ENCODE measurements at regions not wholly inside any gene's neighbourhood (a gene's known extent, or its start where the extent isn't known, plus 50 kb on each side); places are given as distances from the start of the nearest gene placed in this dataset.

DNA sequence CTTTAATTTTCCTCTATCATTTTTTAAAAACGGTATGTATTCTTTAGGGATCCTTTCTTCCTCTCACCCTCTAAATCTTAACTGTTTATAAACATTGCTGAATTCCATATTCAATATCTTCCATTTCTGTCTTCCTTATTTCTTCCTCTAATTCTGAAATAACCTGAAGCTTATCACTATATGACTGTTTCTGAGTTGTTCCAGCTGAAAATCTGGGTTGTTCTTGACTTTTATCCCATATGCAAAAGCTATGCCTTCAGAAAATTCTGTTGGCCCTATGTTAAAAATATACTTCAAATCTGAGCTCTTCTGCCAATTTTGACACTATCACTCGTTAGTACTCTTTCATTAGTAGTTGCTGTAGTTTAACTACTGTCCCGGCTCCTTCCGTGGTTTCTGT is 970.3 kb downstream of the BCL11B start:
- ChIA-PET POLR2A (no interaction called here), CTCF (no interaction called here)
- Histone ChIP-seq H3K9me3 (no peaks in the 10 kb centered on the region), H3K27me3 (ENCODE audit: insufficient read depth) (no peaks in the 10 kb centered on the region), H2AFZ (ENCODE audit: low read depth) (no peak overlapping the region), H3K79me2 (ENCODE audit: insufficient read depth) (no peaks in the 10 kb centered on the region), H3K4me3 (ENCODE audit: low read depth in 2 of 2, low read length in 1 of 2) (no peak overlapping the region), H4K20me1 (ENCODE audit: insufficient read depth) (no peaks in the 10 kb centered on the region), H3K4me2 (no peak overlapping the region), H3K27ac (ENCODE audit: low read depth in 2 of 2, low read length in 1 of 2) (no peak overlapping the region), H3K4me1 (ENCODE audit: control insufficient read depth in 1 of 2, insufficient read depth in 2 of 2, low read depth in 1 of 2, low read length in 1 of 2) (no peaks in the 10 kb centered on the region), H3F3A (replicated peaks; ENCODE audit: insufficient read depth) (no peaks in the 10 kb centered on the region), H3K9me2 (no peaks in the 10 kb centered on the region), H3K9ac (no peak overlapping the region), H3K36me3 (replicated peaks in 1 of 2; ENCODE audit: control insufficient read depth in 1 of 2, insufficient read depth in 2 of 2, low read length in 1 of 2) (no peaks in the 10 kb centered on the region)
- 5% methylated on average over 4 of the region's 4 CpGs for WGBS (ENCODE audit: low lambda C conversion rate)
- no peak for DNase-seq
- TF ChIP-seq POLR2AphosphoS5 (IDR thresholded peaks at IDR 0.05; ENCODE audit: low read depth, low read length): no peak
- TF ChIP-seq EP300 (IDR thresholded peaks at IDR 0.05; ENCODE audit: borderline replicate concordance in 1 of 2, low read depth in 1 of 2, low read length in 1 of 2): no peak
- TF ChIP-seq, protein P1, sequence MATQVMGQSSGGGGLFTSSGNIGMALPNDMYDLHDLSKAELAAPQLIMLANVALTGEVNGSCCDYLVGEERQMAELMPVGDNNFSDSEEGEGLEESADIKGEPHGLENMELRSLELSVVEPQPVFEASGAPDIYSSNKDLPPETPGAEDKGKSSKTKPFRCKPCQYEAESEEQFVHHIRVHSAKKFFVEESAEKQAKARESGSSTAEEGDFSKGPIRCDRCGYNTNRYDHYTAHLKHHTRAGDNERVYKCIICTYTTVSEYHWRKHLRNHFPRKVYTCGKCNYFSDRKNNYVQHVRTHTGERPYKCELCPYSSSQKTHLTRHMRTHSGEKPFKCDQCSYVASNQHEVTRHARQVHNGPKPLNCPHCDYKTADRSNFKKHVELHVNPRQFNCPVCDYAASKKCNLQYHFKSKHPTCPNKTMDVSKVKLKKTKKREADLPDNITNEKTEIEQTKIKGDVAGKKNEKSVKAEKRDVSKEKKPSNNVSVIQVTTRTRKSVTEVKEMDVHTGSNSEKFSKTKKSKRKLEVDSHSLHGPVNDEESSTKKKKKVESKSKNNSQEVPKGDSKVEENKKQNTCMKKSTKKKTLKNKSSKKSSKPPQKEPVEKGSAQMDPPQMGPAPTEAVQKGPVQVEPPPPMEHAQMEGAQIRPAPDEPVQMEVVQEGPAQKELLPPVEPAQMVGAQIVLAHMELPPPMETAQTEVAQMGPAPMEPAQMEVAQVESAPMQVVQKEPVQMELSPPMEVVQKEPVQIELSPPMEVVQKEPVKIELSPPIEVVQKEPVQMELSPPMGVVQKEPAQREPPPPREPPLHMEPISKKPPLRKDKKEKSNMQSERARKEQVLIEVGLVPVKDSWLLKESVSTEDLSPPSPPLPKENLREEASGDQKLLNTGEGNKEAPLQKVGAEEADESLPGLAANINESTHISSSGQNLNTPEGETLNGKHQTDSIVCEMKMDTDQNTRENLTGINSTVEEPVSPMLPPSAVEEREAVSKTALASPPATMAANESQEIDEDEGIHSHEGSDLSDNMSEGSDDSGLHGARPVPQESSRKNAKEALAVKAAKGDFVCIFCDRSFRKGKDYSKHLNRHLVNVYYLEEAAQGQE (IDR thresholded peaks at IDR 0.05; ENCODE audit: low read depth, low read length): no peak
- TF ChIP-seq, protein P2, sequence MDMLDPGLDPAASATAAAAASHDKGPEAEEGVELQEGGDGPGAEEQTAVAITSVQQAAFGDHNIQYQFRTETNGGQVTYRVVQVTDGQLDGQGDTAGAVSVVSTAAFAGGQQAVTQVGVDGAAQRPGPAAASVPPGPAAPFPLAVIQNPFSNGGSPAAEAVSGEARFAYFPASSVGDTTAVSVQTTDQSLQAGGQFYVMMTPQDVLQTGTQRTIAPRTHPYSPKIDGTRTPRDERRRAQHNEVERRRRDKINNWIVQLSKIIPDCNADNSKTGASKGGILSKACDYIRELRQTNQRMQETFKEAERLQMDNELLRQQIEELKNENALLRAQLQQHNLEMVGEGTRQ (IDR thresholded peaks at IDR 0.05; ENCODE audit: borderline replicate concordance, low read depth, low read length): no peak
- no peak for TF ChIP-seq RCOR1 (IDR thresholded peaks at IDR 0.05; ENCODE audit: low read length)

DNA sequence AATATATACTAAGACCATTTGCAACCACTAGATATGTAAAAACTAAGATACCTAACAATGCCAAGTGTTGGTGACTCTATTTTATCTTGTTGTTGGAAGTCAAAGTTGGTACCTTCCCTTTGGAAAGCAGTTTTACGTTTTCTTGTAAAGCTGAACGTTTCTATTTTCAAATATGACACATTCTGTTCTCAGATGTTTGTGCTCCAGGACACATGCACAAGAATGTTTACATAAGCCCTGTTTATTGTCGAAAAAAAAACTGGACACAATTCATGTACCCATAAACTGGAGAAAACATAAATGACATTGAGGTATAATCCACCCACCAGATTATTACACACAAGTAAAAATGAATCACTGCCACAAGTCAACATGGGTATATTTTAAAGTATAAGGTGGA is 967.4 kb downstream of the BCL11B start:
- no peak for DNase-seq
- ChIA-PET POLR2A (no interaction called here), CTCF (no interaction called here)
- TF ChIP-seq, protein P3, sequence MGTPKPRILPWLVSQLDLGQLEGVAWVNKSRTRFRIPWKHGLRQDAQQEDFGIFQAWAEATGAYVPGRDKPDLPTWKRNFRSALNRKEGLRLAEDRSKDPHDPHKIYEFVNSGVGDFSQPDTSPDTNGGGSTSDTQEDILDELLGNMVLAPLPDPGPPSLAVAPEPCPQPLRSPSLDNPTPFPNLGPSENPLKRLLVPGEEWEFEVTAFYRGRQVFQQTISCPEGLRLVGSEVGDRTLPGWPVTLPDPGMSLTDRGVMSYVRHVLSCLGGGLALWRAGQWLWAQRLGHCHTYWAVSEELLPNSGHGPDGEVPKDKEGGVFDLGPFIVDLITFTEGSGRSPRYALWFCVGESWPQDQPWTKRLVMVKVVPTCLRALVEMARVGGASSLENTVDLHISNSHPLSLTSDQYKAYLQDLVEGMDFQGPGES (IDR thresholded peaks at IDR 0.05; ENCODE audit: low read depth, low read length): no peak
- TF ChIP-seq, protein P4, sequence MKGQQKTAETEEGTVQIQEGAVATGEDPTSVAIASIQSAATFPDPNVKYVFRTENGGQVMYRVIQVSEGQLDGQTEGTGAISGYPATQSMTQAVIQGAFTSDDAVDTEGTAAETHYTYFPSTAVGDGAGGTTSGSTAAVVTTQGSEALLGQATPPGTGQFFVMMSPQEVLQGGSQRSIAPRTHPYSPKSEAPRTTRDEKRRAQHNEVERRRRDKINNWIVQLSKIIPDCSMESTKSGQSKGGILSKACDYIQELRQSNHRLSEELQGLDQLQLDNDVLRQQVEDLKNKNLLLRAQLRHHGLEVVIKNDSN (IDR thresholded peaks at IDR 0.05; ENCODE audit: borderline replicate concordance, low read depth): no peak
- TF ChIP-seq RAD21 (IDR thresholded peaks at IDR 0.05; ENCODE audit: low read length) (no peak), YY1 (IDR thresholded peaks at IDR 0.05; ENCODE audit: low read depth) (no peak), NRF1 (IDR thresholded peaks at IDR 0.05; ENCODE audit: low read depth, low read length) (no peak), RFX5 (IDR thresholded peaks at IDR 0.05; ENCODE audit: low read length) (no peak), ELF1 (IDR thresholded peaks at IDR 0.05) (no peak), JUND (IDR thresholded peaks at IDR 0.05) (no peak), FOSL2 (IDR thresholded peaks at IDR 0.05; ENCODE audit: borderline replicate concordance, low read depth) (no peak)
- TF ChIP-seq, protein P5, sequence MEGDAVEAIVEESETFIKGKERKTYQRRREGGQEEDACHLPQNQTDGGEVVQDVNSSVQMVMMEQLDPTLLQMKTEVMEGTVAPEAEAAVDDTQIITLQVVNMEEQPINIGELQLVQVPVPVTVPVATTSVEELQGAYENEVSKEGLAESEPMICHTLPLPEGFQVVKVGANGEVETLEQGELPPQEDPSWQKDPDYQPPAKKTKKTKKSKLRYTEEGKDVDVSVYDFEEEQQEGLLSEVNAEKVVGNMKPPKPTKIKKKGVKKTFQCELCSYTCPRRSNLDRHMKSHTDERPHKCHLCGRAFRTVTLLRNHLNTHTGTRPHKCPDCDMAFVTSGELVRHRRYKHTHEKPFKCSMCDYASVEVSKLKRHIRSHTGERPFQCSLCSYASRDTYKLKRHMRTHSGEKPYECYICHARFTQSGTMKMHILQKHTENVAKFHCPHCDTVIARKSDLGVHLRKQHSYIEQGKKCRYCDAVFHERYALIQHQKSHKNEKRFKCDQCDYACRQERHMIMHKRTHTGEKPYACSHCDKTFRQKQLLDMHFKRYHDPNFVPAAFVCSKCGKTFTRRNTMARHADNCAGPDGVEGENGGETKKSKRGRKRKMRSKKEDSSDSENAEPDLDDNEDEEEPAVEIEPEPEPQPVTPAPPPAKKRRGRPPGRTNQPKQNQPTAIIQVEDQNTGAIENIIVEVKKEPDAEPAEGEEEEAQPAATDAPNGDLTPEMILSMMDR (IDR thresholded peaks at IDR 0.05): no peak
- H3K9me2 ChIP-seq: no peaks in the 10 kb centered on the region
- no peaks in the 10 kb centered on the region for H3K9me3 ChIP-seq
- no peaks in the 10 kb centered on the region for H3F3A ChIP-seq (replicated peaks; ENCODE audit: insufficient read depth)
- no peaks in the 10 kb centered on the region for H3K4me1 ChIP-seq (ENCODE audit: control insufficient read depth in 1 of 2, insufficient read depth in 2 of 2, low read depth in 1 of 2, low read length in 1 of 2)
- no peaks in the 10 kb centered on the region for H3K79me2 ChIP-seq (ENCODE audit: insufficient read depth)
- H2AFZ ChIP-seq (ENCODE audit: low read depth): no peak overlapping the region
- H3K36me3 ChIP-seq (replicated peaks in 1 of 2; ENCODE audit: control insufficient read depth in 1 of 2, insufficient read depth in 2 of 2, low read length in 1 of 2): no peaks in the 10 kb centered on the region
- WGBS (ENCODE audit: low lambda C conversion rate): 2% methylated on average over 3 of the region's 3 CpGs
- H3K9ac ChIP-seq: no peak overlapping the region
- H3K27me3 ChIP-seq (ENCODE audit: insufficient read depth): no peaks in the 10 kb centered on the region
- no peak overlapping the region for H3K4me3 ChIP-seq (ENCODE audit: low read depth in 2 of 2, low read length in 1 of 2)
- no peaks in the 10 kb centered on the region for H4K20me1 ChIP-seq (ENCODE audit: insufficient read depth)
- no peak overlapping the region for H3K27ac ChIP-seq (ENCODE audit: low read depth in 2 of 2, low read length in 1 of 2)
- no peak overlapping the region for H3K4me2 ChIP-seq

Data from SK-N-SH (cell line).